Stomach (tissue), 4 donors: ENCODE measurements at regions not wholly inside any gene's neighbourhood (a gene's known extent, or its start where the extent isn't known, plus 50 kb on each side); places are given as distances from the start of the nearest gene placed in this dataset.

ENCODE experiments used
- CTCF ChIP-seq, 7 experiments: fragments of 450-650 bp in 4 of 7; fragments of 200-600 bp in 3 of 7; sonication (generic) in 3 of 7; IDR thresholded peaks; one replicate each; pipeline ENCODE4 v1.5.1; 2016 to 2019; ENCODE audit warnings: antibody characterized with exemption in 7 of 7, control low read depth in 2 of 7, mild to moderate bottlenecking in 1 of 7
- POLR2AphosphoS5 ChIP-seq, 3 donors: sonication (generic); formaldehyde crosslinking; IDR thresholded peaks; one replicate each; pipeline ENCODE4 v1.6.1; 2016; ENCODE audit warnings: antibody characterized with exemption in 3 of 3

GRCh38 chr2:35783723-35784122, 571.9 kb upstream of the CRIM1 start:
- TF ChIP-seq CTCF (IDR thresholded peaks at IDR 0.05), result no peak
- no peak for TF ChIP-seq POLR2AphosphoS5 (IDR thresholded peaks at IDR 0.05)
